ENCODE measurements at regions not wholly inside any gene's neighbourhood (a gene's known extent, or its start where the extent isn't known, plus 50 kb on each side); places are given as distances from the start of the nearest gene placed in this dataset.

GRCh38 chr1:58017641-58018040, 528.9 kb downstream of the OMA1 start:
- TF ChIP-seq, protein P1, sequence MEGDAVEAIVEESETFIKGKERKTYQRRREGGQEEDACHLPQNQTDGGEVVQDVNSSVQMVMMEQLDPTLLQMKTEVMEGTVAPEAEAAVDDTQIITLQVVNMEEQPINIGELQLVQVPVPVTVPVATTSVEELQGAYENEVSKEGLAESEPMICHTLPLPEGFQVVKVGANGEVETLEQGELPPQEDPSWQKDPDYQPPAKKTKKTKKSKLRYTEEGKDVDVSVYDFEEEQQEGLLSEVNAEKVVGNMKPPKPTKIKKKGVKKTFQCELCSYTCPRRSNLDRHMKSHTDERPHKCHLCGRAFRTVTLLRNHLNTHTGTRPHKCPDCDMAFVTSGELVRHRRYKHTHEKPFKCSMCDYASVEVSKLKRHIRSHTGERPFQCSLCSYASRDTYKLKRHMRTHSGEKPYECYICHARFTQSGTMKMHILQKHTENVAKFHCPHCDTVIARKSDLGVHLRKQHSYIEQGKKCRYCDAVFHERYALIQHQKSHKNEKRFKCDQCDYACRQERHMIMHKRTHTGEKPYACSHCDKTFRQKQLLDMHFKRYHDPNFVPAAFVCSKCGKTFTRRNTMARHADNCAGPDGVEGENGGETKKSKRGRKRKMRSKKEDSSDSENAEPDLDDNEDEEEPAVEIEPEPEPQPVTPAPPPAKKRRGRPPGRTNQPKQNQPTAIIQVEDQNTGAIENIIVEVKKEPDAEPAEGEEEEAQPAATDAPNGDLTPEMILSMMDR (IDR thresholded peaks at IDR 0.05; ENCODE audit: insufficient read depth, low read length, poor library complexity, severe bottlenecking): no peak
- TF ChIP-seq EZH2phosphoT487 (conservative IDR thresholded peaks at IDR 0.05; ENCODE audit: low read length): no peak
